IPS DF 6.9 (cell line): ENCODE measurements at regions not wholly inside any gene's neighbourhood (a gene's known extent, or its start where the extent isn't known, plus 50 kb on each side); places are given as distances from the start of the nearest gene placed in this dataset.
"Not testable (repeated sequence)": the region's sequence is repeated elsewhere in the genome, so short reads cannot be mapped to it uniquely, and the experiment has no call there.

Experiments
- DNase-seq: peaks from one replicate; pipeline ENCODE4 v3.0.0-alpha.2; 2013; ENCODE audit warnings: low read depth, low spot score
- H3K27ac ChIP-seq: one replicate; pipeline ENCODE4 v1.5.1; 2013; ENCODE audit warnings: low read length, control low read depth
- H3K27me3 ChIP-seq: 2 replicates; pipeline ENCODE4 v1.6.1; 2013; ENCODE audit warnings: mild to moderate bottlenecking, low read length; ENCODE audit not compliant: control insufficient read depth, insufficient read depth
- H3K36me3 ChIP-seq: 2 replicates; pipeline ENCODE4 v1.6.1; 2013; ENCODE audit warnings: low read length; ENCODE audit not compliant: control insufficient read depth, insufficient read depth
- H3K4me1 ChIP-seq: 2 replicates; pipeline ENCODE4 v1.6.1; 2013; ENCODE audit warnings: low read length; ENCODE audit not compliant: control insufficient read depth, insufficient read depth
- H3K4me3 ChIP-seq: 2 replicates; pipeline ENCODE4 v1.5.1; 2013; ENCODE audit warnings: mild to moderate bottlenecking, low read length
- H3K9me3 ChIP-seq: 2 replicates; pipeline ENCODE4 v1.6.1; 2013; ENCODE audit warnings: low read length, inconsistent platforms; ENCODE audit not compliant: control insufficient read depth, insufficient read depth
- WGBS: extraction: QIAGEN DNeasy Blood & Tissue Kit; methylation state at CpG from one replicate; pipeline ENCODE4 v1.1.7; 2013; ENCODE audit warnings: mixed read lengths, missing lambda C conversion rate; ENCODE audit not compliant: insufficient read length, insufficient coverage; 5-methylcytosine and 5-hydroxymethylcytosine counted together

- Histone ChIP-seq H3K9me3 (no peaks in the 10 kb centered on the region), H3K4me3 (no peak overlapping the region), H3K27ac (no peak overlapping the region), H3K27me3 (no peaks in the 10 kb centered on the region), H3K36me3 (no peaks in the 10 kb centered on the region), H3K4me1 (no peaks in the 10 kb centered on the region)
- no peak for DNase-seq
- WGBS, result no CpG with 5 or more reads among the region's 5 CpGs
These were observed 709.8 kb downstream of the LTN1 start for GRCh38 chr21:28282833-28283232.

GRCh38 chr21:28281357-28281756 is 711.3 kb downstream of the LTN1 start:
- H3K27me3 ChIP-seq, H3K9me3 ChIP-seq, H3K36me3 ChIP-seq, H3K27ac ChIP-seq, H3K4me1 ChIP-seq, H3K4me3 ChIP-seq, DNase-seq: not testable (repeated sequence)
- no CpG with 5 or more reads among the region's 3 CpGs for WGBS

GRCh38 chr21:28280611-28281010 is 712.1 kb downstream of the LTN1 start:
- Histone ChIP-seq H3K4me3 (no peak overlapping the region), H3K27ac (no peak overlapping the region), H3K27me3 (no peaks in the 10 kb centered on the region), H3K36me3 (no peaks in the 10 kb centered on the region), H3K4me1 (no peaks in the 10 kb centered on the region), H3K9me3 (no peaks in the 10 kb centered on the region)
- DNase-seq, result peak; percentile 11

GRCh38 chr21:28277324-28277723 is 715.4 kb downstream of the LTN1 start:
- Histone ChIP-seq H3K4me1 (no peaks in the 10 kb centered on the region), H3K4me3 (no peak overlapping the region), H3K27ac (no peak overlapping the region), H3K36me3 (no peaks in the 10 kb centered on the region), H3K9me3 (no peaks in the 10 kb centered on the region), H3K27me3 (no peaks in the 10 kb centered on the region)
- no peak for DNase-seq
- no CpG with 5 or more reads among the region's 1 CpG for WGBS

- Histone ChIP-seq H3K36me3 (no peaks in the 10 kb centered on the region), H3K4me1 (no peaks in the 10 kb centered on the region), H3K27me3 (no peaks in the 10 kb centered on the region), H3K27ac (no peak overlapping the region), H3K4me3 (no peak overlapping the region), H3K9me3 (no peaks in the 10 kb centered on the region)
- no peak for DNase-seq
- no CpG with 5 or more reads among the region's 3 CpGs for WGBS
These were observed 720.2 kb downstream of the LTN1 start for GRCh38 chr21:28272272-28272992.

GRCh38 chr21:28269173-28269572 is 723.5 kb downstream of the LTN1 start:
- Histone ChIP-seq H3K4me1 (no peaks in the 10 kb centered on the region), H3K4me3 (no peak overlapping the region)

GRCh38 chr21:28268685-28269084 is 724.0 kb downstream of the LTN1 start:
- WGBS, result no CpG with 5 or more reads among the region's 4 CpGs
- no peak overlapping the region for H3K4me3 ChIP-seq

More at GRCh38 chr21:28269173-28269572, 723.5 kb downstream of the LTN1 start:
- Histone ChIP-seq H3K27me3 (no peaks in the 10 kb centered on the region), H3K27ac (no peak overlapping the region), H3K36me3 (no peaks in the 10 kb centered on the region), H3K9me3 (no peaks in the 10 kb centered on the region)
- no peak for DNase-seq

GRCh38 chr21:28267449-28267848 is 725.2 kb downstream of the LTN1 start:
- Histone ChIP-seq H3K4me1 (no peaks in the 10 kb centered on the region), H3K27ac (no peak overlapping the region), H3K9me3 (no peaks in the 10 kb centered on the region), H3K27me3 (no peaks in the 10 kb centered on the region), H3K36me3 (no peaks in the 10 kb centered on the region), H3K4me3 (no peak overlapping the region)
- 100% methylated on average over 2 of the region's 6 CpGs for WGBS
- DNase-seq, result no peak

More at GRCh38 chr21:28268685-28269084, 724.0 kb downstream of the LTN1 start:
- Histone ChIP-seq H3K36me3 (no peaks in the 10 kb centered on the region), H3K27ac (no peak overlapping the region), H3K27me3 (no peaks in the 10 kb centered on the region), H3K4me1 (no peaks in the 10 kb centered on the region), H3K9me3 (no peaks in the 10 kb centered on the region)
- no peak for DNase-seq

GRCh38 chr21:28266061-28266460 is 726.6 kb downstream of the LTN1 start:
- WGBS, result no CpG with 5 or more reads among the region's 1 CpG
- no peak for DNase-seq
- Histone ChIP-seq H3K4me1 (no peaks in the 10 kb centered on the region), H3K36me3 (no peaks in the 10 kb centered on the region), H3K27me3 (no peaks in the 10 kb centered on the region), H3K4me3 (no peak overlapping the region), H3K27ac (no peak overlapping the region), H3K9me3 (no peaks in the 10 kb centered on the region)

GRCh38 chr21:28263974-28264373 is 728.7 kb downstream of the LTN1 start:
- H3K27ac ChIP-seq, result no peak overlapping the region
- DNase-seq, result no peak
- no peaks in the 10 kb centered on the region for H3K9me3 ChIP-seq
- no CpG with 5 or more reads among the region's 4 CpGs for WGBS
- no peaks in the 10 kb centered on the region for H3K36me3 ChIP-seq
- no peaks in the 10 kb centered on the region for H3K27me3 ChIP-seq
- H3K4me1 ChIP-seq, result no peaks in the 10 kb centered on the region
- H3K4me3 ChIP-seq, result no peak overlapping the region

GRCh38 chr21:28261298-28261697 is 731.4 kb downstream of the LTN1 start:
- no CpG with 5 or more reads among the region's 1 CpG for WGBS
- Histone ChIP-seq H3K4me1 (no peaks in the 10 kb centered on the region), H3K27me3 (no peaks in the 10 kb centered on the region), H3K9me3 (no peaks in the 10 kb centered on the region), H3K27ac (no peak overlapping the region), H3K4me3 (no peak overlapping the region), H3K36me3 (no peaks in the 10 kb centered on the region)
- DNase-seq, result no peak
